ENCODE measurements at regions not wholly inside any gene's neighbourhood (a gene's known extent, or its start where the extent isn't known, plus 50 kb on each side); places are given as distances from the start of the nearest gene placed in this dataset.

GRCh38 chr10:10038348-10038747, 979.3 kb upstream of the CELF2 start:
- TF ChIP-seq CTCF (IDR thresholded peaks at IDR 0.05; ENCODE audit: insufficient read depth, low read length) (no peak), SPI1 (IDR thresholded peaks at IDR 0.05; ENCODE audit: borderline replicate concordance, low read depth) (no peak), POLR2AphosphoS5 (IDR thresholded peaks at IDR 0.05; ENCODE audit: low read depth) (no peak), REST (IDR thresholded peaks at IDR 0.05; ENCODE audit: insufficient replicate concordance, low read depth) (no peak), GABPA (IDR thresholded peaks at IDR 0.05; ENCODE audit: low read depth) (no peak)

Data from HL-60 (cell line).